RWPE1 (cell line): ENCODE measurements at regions not wholly inside any gene's neighbourhood (a gene's known extent, or its start where the extent isn't known, plus 50 kb on each side); places are given as distances from the start of the nearest gene placed in this dataset.

Source experiments
- CTCF ChIA-PET: fragments of 350-600 bp; sonication (Branson Sonifier 250); formaldehyde crosslinking; extraction: SDS; loops from one replicate; lab custom pipeline; 2021; lab: Yijun Ruan, JAX
- POLR2A ChIA-PET: fragments of 400-600 bp; formaldehyde crosslinking; extraction: SDS; loops from one replicate; lab custom pipeline; 2020; ENCODE audit warnings: antibody characterized with exemption; ENCODE audit not compliant: low non-redundant PET; lab: Yijun Ruan, JAX
- DNase-seq: peaks from one replicate; pipeline ENCODE4 v3.0.0; 2012; ENCODE audit warnings: low spot score
- H3K27ac ChIP-seq: fragments of 450-650 bp; 2 replicates; pipeline ENCODE4 v1.5.1; 2017
- TF ChIP-seq, protein P1 (sequence below): fragments of 450-650 bp; conservative IDR thresholded peaks from 2 replicates; pipeline ENCODE4 v1.5.1; 2017; ENCODE audit warnings: low read depth, mild to moderate bottlenecking

- TF ChIP-seq, protein P1, sequence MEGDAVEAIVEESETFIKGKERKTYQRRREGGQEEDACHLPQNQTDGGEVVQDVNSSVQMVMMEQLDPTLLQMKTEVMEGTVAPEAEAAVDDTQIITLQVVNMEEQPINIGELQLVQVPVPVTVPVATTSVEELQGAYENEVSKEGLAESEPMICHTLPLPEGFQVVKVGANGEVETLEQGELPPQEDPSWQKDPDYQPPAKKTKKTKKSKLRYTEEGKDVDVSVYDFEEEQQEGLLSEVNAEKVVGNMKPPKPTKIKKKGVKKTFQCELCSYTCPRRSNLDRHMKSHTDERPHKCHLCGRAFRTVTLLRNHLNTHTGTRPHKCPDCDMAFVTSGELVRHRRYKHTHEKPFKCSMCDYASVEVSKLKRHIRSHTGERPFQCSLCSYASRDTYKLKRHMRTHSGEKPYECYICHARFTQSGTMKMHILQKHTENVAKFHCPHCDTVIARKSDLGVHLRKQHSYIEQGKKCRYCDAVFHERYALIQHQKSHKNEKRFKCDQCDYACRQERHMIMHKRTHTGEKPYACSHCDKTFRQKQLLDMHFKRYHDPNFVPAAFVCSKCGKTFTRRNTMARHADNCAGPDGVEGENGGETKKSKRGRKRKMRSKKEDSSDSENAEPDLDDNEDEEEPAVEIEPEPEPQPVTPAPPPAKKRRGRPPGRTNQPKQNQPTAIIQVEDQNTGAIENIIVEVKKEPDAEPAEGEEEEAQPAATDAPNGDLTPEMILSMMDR, result no peak
- CTCF ChIA-PET, result interaction anchor here (1.3 kb wide), 1 partner anchor 308 kb away, joined by 3 read pairs; no protein-coding TSS in a partner anchor
Measured at GRCh38 chr12:114473018-114473417, 67.1 kb upstream of the TBX5 start.

DNA sequence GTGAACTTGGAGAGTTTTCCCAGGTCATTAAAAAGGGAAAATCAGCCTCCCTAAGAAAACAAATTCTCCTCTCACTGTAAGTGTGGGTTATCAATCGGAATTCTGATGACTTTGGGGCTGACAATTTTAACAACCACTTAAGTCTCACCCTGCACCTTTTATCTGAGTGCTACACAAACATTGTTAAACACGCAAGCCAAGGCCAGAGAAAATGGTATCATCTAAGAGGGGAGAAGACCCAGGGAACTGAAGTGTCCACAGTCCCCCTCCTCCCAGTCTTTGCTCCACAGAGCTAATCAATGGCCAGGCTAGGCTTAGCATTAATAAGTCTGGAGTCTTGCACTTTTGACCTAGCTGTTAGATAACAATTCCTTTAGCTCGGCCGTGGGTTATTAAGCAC is 51.7 kb upstream of the TBX5 start:
- H3K27ac ChIP-seq, result no peak overlapping the region
- TF ChIP-seq, protein P1, result no peak
- CTCF ChIA-PET, result no interaction called here
- DNase-seq, result no peak
- POLR2A ChIA-PET, result no interaction called here

More at GRCh38 chr12:114473018-114473417, 67.1 kb upstream of the TBX5 start:
- POLR2A ChIA-PET, result no interaction called here
- DNase-seq, result no peak
- no peak overlapping the region for H3K27ac ChIP-seq
